ENCODE measurements at regions not wholly inside any gene's neighbourhood (a gene's known extent, or its start where the extent isn't known, plus 50 kb on each side); places are given as distances from the start of the nearest gene placed in this dataset.
"Not testable (repeated sequence)": the region's sequence is repeated elsewhere in the genome, so short reads cannot be mapped to it uniquely, and the experiment has no call there.

GRCh38 chr18:70405052-70405451 lies 116.2 kb downstream of the SOCS6 start:
- Histone ChIP-seq H3K27me3 (ENCODE audit: insufficient read depth, low read length, poor library complexity) (no peaks in the 10 kb centered on the region), H3K9ac (ENCODE audit: low read length) (no peak overlapping the region), H2BK5ac (ENCODE audit: low read length) (no peak overlapping the region), H3K36me3 (ENCODE audit: control insufficient read depth, insufficient read depth, low read length) (no peaks in the 10 kb centered on the region), H3K4me1 (ENCODE audit: control insufficient read depth, low read depth, low read length) (no peaks in the 10 kb centered on the region), H3K4me2 (ENCODE audit: low read length) (no peak overlapping the region), H2BK120ac (ENCODE audit: low read depth, low read length) (no peak overlapping the region), H3K79me1 (ENCODE audit: low read length) (no peaks in the 10 kb centered on the region), H3K4ac (ENCODE audit: low read depth, low read length) (no peak overlapping the region), H3K27ac (ENCODE audit: low read depth, low read length) (no peak overlapping the region), H4K8ac (ENCODE audit: low read depth, low read length) (no peak overlapping the region), H2AK5ac (ENCODE audit: low read length) (no peak overlapping the region), H3K18ac (ENCODE audit: low read length) (no peak overlapping the region), H3K79me2 (ENCODE audit: control insufficient read depth, insufficient read depth, low read length) (no peaks in the 10 kb centered on the region), H2BK15ac (replicated peaks; ENCODE audit: low read depth) (no peak overlapping the region), H4K5ac (ENCODE audit: low read length) (no peak overlapping the region), H3K56ac (ENCODE audit: low read length) (no peak overlapping the region), H3K23ac (ENCODE audit: low read length) (no peak overlapping the region), H3K4me3 (ENCODE audit: low read length) (no peak overlapping the region)
- WGBS (ENCODE audit: extremely low coverage, insufficient coverage, low lambda C conversion rate) = no CpG with 5 or more reads among the region's 3 CpGs
- no peak for DNase-seq

GRCh38 chr18:70400476-70400875 lies 111.6 kb downstream of the SOCS6 start:
- Histone ChIP-seq H3K18ac (ENCODE audit: low read length) (no peak overlapping the region), H3K4me1 (ENCODE audit: control insufficient read depth, low read depth, low read length) (no peaks in the 10 kb centered on the region), H2BK15ac (replicated peaks; ENCODE audit: low read depth) (no peak overlapping the region), H4K5ac (ENCODE audit: low read length) (no peak overlapping the region), H3K36me3 (ENCODE audit: control insufficient read depth, insufficient read depth, low read length) (no peaks in the 10 kb centered on the region), H3K79me2 (ENCODE audit: control insufficient read depth, insufficient read depth, low read length) (no peaks in the 10 kb centered on the region), H3K79me1 (ENCODE audit: low read length) (no peaks in the 10 kb centered on the region), H2BK5ac (ENCODE audit: low read length) (no peak overlapping the region), H3K4me2 (ENCODE audit: low read length) (no peak overlapping the region), H2BK120ac (ENCODE audit: low read depth, low read length) (no peak overlapping the region), H3K4me3 (ENCODE audit: low read length) (no peak overlapping the region), H2AK5ac (ENCODE audit: low read length) (no peak overlapping the region), H3K9ac (ENCODE audit: low read length) (no peak overlapping the region), H4K8ac (ENCODE audit: low read depth, low read length) (no peak overlapping the region), H3K23ac (ENCODE audit: low read length) (no peak overlapping the region), H3K4ac (ENCODE audit: low read depth, low read length) (no peak overlapping the region), H3K56ac (ENCODE audit: low read length) (no peak overlapping the region), H3K27me3 (ENCODE audit: insufficient read depth, low read length, poor library complexity) (no peaks in the 10 kb centered on the region), H3K27ac (ENCODE audit: low read depth, low read length) (no peak overlapping the region)
- no peak for DNase-seq
- WGBS (ENCODE audit: extremely low coverage, insufficient coverage, low lambda C conversion rate) = no CpG with 5 or more reads among the region's 6 CpGs

- no peak overlapping the region for H2BK15ac ChIP-seq (replicated peaks; ENCODE audit: low read depth)
- no CpG with 5 or more reads among the region's 1 CpG for WGBS (ENCODE audit: extremely low coverage, insufficient coverage, low lambda C conversion rate)
- no peak overlapping the region for H3K18ac ChIP-seq (ENCODE audit: low read length)
- H3K79me2 ChIP-seq (ENCODE audit: control insufficient read depth, insufficient read depth, low read length) = no peaks in the 10 kb centered on the region
- no peak overlapping the region for H2BK120ac ChIP-seq (ENCODE audit: low read depth, low read length)
- no peak overlapping the region for H2BK5ac ChIP-seq (ENCODE audit: low read length)
- H2AK5ac ChIP-seq (ENCODE audit: low read length) = no peak overlapping the region
- no peak overlapping the region for H3K27ac ChIP-seq (ENCODE audit: low read depth, low read length)
- no peak overlapping the region for H3K4me2 ChIP-seq (ENCODE audit: low read length)
- H4K5ac ChIP-seq (ENCODE audit: low read length) = no peak overlapping the region
- no peak overlapping the region for H3K23ac ChIP-seq (ENCODE audit: low read length)
- H3K79me1 ChIP-seq (ENCODE audit: low read length) = no peaks in the 10 kb centered on the region
- H3K27me3 ChIP-seq (ENCODE audit: insufficient read depth, low read length, poor library complexity) = no peaks in the 10 kb centered on the region
- no peaks in the 10 kb centered on the region for H3K4me1 ChIP-seq (ENCODE audit: control insufficient read depth, low read depth, low read length)
- H4K8ac ChIP-seq (ENCODE audit: low read depth, low read length) = no peak overlapping the region
- no peak overlapping the region for H3K9ac ChIP-seq (ENCODE audit: low read length)
- no peak overlapping the region for H3K56ac ChIP-seq (ENCODE audit: low read length)
- no peaks in the 10 kb centered on the region for H3K36me3 ChIP-seq (ENCODE audit: control insufficient read depth, insufficient read depth, low read length)
- H3K4ac ChIP-seq (ENCODE audit: low read depth, low read length) = no peak overlapping the region
- DNase-seq = no peak
- no peak overlapping the region for H3K4me3 ChIP-seq (ENCODE audit: low read length)
Measured at GRCh38 chr18:70398076-70398475, 109.2 kb downstream of the SOCS6 start.

GRCh38 chr18:70397259-70397925 lies 108.5 kb downstream of the SOCS6 start:
- no peak overlapping the region for H4K5ac ChIP-seq (ENCODE audit: low read length)
- H3K56ac ChIP-seq (ENCODE audit: low read length) = no peak overlapping the region
- no peaks in the 10 kb centered on the region for H3K79me2 ChIP-seq (ENCODE audit: control insufficient read depth, insufficient read depth, low read length)
- no peak overlapping the region for H3K4me2 ChIP-seq (ENCODE audit: low read length)
- no peak overlapping the region for H4K8ac ChIP-seq (ENCODE audit: low read depth, low read length)
- H3K18ac ChIP-seq (ENCODE audit: low read length) = no peak overlapping the region
- no peaks in the 10 kb centered on the region for H3K27me3 ChIP-seq (ENCODE audit: insufficient read depth, low read length, poor library complexity)
- no peak overlapping the region for H3K9ac ChIP-seq (ENCODE audit: low read length)
- H2AK5ac ChIP-seq (ENCODE audit: low read length) = no peak overlapping the region
- no peak overlapping the region for H2BK120ac ChIP-seq (ENCODE audit: low read depth, low read length)
- no peak overlapping the region for H3K4me3 ChIP-seq (ENCODE audit: low read length)
- H3K36me3 ChIP-seq (ENCODE audit: control insufficient read depth, insufficient read depth, low read length) = no peaks in the 10 kb centered on the region
- no peaks in the 10 kb centered on the region for H3K79me1 ChIP-seq (ENCODE audit: low read length)
- no peak overlapping the region for H2BK5ac ChIP-seq (ENCODE audit: low read length)
- H3K27ac ChIP-seq (ENCODE audit: low read depth, low read length) = no peak overlapping the region
- no CpG with 5 or more reads among the region's 5 CpGs for WGBS (ENCODE audit: extremely low coverage, insufficient coverage, low lambda C conversion rate)
- no peak overlapping the region for H3K4ac ChIP-seq (ENCODE audit: low read depth, low read length)
- H3K23ac ChIP-seq (ENCODE audit: low read length) = no peak overlapping the region
- no peak for DNase-seq
- no peak overlapping the region for H2BK15ac ChIP-seq (replicated peaks; ENCODE audit: low read depth)
- H3K4me1 ChIP-seq (ENCODE audit: control insufficient read depth, low read depth, low read length) = no peaks in the 10 kb centered on the region

GRCh38 chr18:70395771-70396170 lies 106.9 kb downstream of the SOCS6 start:
- not testable (repeated sequence) for H3K18ac ChIP-seq (ENCODE audit: low read length); H3K79me2 ChIP-seq (ENCODE audit: control insufficient read depth, insufficient read depth, low read length); H3K4me1 ChIP-seq (ENCODE audit: control insufficient read depth, low read depth, low read length); H3K4me2 ChIP-seq (ENCODE audit: low read length); H4K5ac ChIP-seq (ENCODE audit: low read length); H2BK15ac ChIP-seq (replicated peaks; ENCODE audit: low read depth); DNase-seq; H3K56ac ChIP-seq (ENCODE audit: low read length); H3K27ac ChIP-seq (ENCODE audit: low read depth, low read length); H3K36me3 ChIP-seq (ENCODE audit: control insufficient read depth, insufficient read depth, low read length); H3K79me1 ChIP-seq (ENCODE audit: low read length); H3K9ac ChIP-seq (ENCODE audit: low read length); H3K4me3 ChIP-seq (ENCODE audit: low read length); H2BK5ac ChIP-seq (ENCODE audit: low read length); H3K27me3 ChIP-seq (ENCODE audit: insufficient read depth, low read length, poor library complexity); H4K8ac ChIP-seq (ENCODE audit: low read depth, low read length); H2BK120ac ChIP-seq (ENCODE audit: low read depth, low read length); H3K4ac ChIP-seq (ENCODE audit: low read depth, low read length); H3K23ac ChIP-seq (ENCODE audit: low read length); H2AK5ac ChIP-seq (ENCODE audit: low read length)
- no CpG with 5 or more reads among the region's 4 CpGs for WGBS (ENCODE audit: extremely low coverage, insufficient coverage, low lambda C conversion rate)

GRCh38 chr18:70394672-70395071 lies 105.8 kb downstream of the SOCS6 start:
- Histone ChIP-seq H3K27me3 (ENCODE audit: insufficient read depth, low read length, poor library complexity) (no peaks in the 10 kb centered on the region), H2BK5ac (ENCODE audit: low read length) (no peak overlapping the region), H3K27ac (ENCODE audit: low read depth, low read length) (no peak overlapping the region), H3K4me3 (ENCODE audit: low read length) (no peak overlapping the region), H3K4ac (ENCODE audit: low read depth, low read length) (no peak overlapping the region), H3K79me1 (ENCODE audit: low read length) (no peaks in the 10 kb centered on the region), H3K4me1 (ENCODE audit: control insufficient read depth, low read depth, low read length) (no peaks in the 10 kb centered on the region), H3K4me2 (ENCODE audit: low read length) (no peak overlapping the region), H2BK15ac (replicated peaks; ENCODE audit: low read depth) (no peak overlapping the region), H2BK120ac (ENCODE audit: low read depth, low read length) (no peak overlapping the region), H3K79me2 (ENCODE audit: control insufficient read depth, insufficient read depth, low read length) (no peaks in the 10 kb centered on the region), H3K23ac (ENCODE audit: low read length) (no peak overlapping the region), H3K9ac (ENCODE audit: low read length) (no peak overlapping the region), H3K36me3 (ENCODE audit: control insufficient read depth, insufficient read depth, low read length) (no peaks in the 10 kb centered on the region), H4K8ac (ENCODE audit: low read depth, low read length) (no peak overlapping the region), H3K18ac (ENCODE audit: low read length) (no peak overlapping the region), H4K5ac (ENCODE audit: low read length) (no peak overlapping the region), H2AK5ac (ENCODE audit: low read length) (no peak overlapping the region), H3K56ac (ENCODE audit: low read length) (no peak overlapping the region)
- DNase-seq = no peak
- no CpG with 5 or more reads among the region's 5 CpGs for WGBS (ENCODE audit: extremely low coverage, insufficient coverage, low lambda C conversion rate)
